HepG2 (cell line): ENCODE measurements at regions not wholly inside any gene's neighbourhood (a gene's known extent, or its start where the extent isn't known, plus 50 kb on each side); places are given as distances from the start of the nearest gene placed in this dataset.

Experiments used
- ATAC-seq: fragments of 200-7000 bp; cut with Tn5 transposase; 3 replicates; pipeline ENCODE4 v1.9.1; 2020; ENCODE audit warnings: mild to moderate bottlenecking, moderate library complexity
- BruUV-seq: library from RNA; stranded (reverse); fragments of 400-500 nt; replicated peaks from 2 replicates; lab custom pipeline; 2021; lab: Mats Ljungman, UMichigan
- CTCF ChIA-PET: fragments of 300-600 bp; formaldehyde crosslinking; extraction: SDS; loops from one replicate; lab custom pipeline; 2021; ENCODE audit warnings: low total read pairs, inconsistent platforms, low intra/inter-chr PET ratio; lab: Yijun Ruan, JAX
- POLR2A ChIA-PET: fragments of 350-600 bp; sonication (Branson Sonifier 250); formaldehyde crosslinking; loops from one replicate; lab custom pipeline; 2020; ENCODE audit warnings: antibody characterized with exemption, inconsistent platforms; lab: Yijun Ruan, JAX
- DNase-seq: peaks from one replicate; pipeline ENCODE4 v3.0.0-alpha.2; 2015; ENCODE audit warnings: low spot score
- FAIRE-seq: peaks from 3 replicates; lab custom pipeline; 2011; peaks lifted over from hg19 to GRCh38; lab: Jason Lieb, UNC
- H2AFZ ChIP-seq: one replicate; pipeline ENCODE4 v1.6.1; 2011; ENCODE audit warnings: low read length, inconsistent platforms
- H3K27ac ChIP-seq: fragments of 300-600 bp; 3 replicates; pipeline ENCODE4 v1.8.0; 2011; ENCODE audit warnings: mixed run types, mild to moderate bottlenecking, mixed read lengths, low read length, inconsistent platforms; ENCODE audit not compliant: insufficient read depth; ENCODE audit errors: extremely low read length
- H3K27me3 ChIP-seq, 2 experiments: fragments of 200-600 bp in 1 of 2; 2 replicates in 1 of 2; 3 replicates in 1 of 2; pipeline versions ENCODE4 v1.6.0 to v1.8.0; 2011; ENCODE audit warnings: low read length in 2 of 2, mild to moderate bottlenecking in 2 of 2, moderate library complexity in 2 of 2, inconsistent platforms in 1 of 2; ENCODE audit not compliant: insufficient read depth in 2 of 2, control insufficient read depth in 1 of 2
- H3K36me3 ChIP-seq, 2 experiments: fragments of 200-600 bp in 1 of 2; replicated peaks in 1 of 2; 2 replicates in 1 of 2; 3 replicates in 1 of 2; pipeline versions ENCODE4 v1.5.1 to v1.8.0; 2011; ENCODE audit warnings: low read length in 2 of 2, inconsistent platforms in 1 of 2; ENCODE audit not compliant: insufficient read depth in 2 of 2, control insufficient read depth in 1 of 2
- H3K4me1 ChIP-seq: 2 replicates; pipeline ENCODE4 v1.5.1; 2012; ENCODE audit warnings: low read length, inconsistent platforms; ENCODE audit not compliant: insufficient read depth
- H3K4me2 ChIP-seq: 2 replicates; pipeline ENCODE4 v1.6.0; 2011; ENCODE audit warnings: low read depth, low read length, inconsistent platforms
- H3K4me3 ChIP-seq, 3 experiments: fragments of 200-600 bp in 1 of 3; sonication (generic), shearing (Covaris generic) in 1 of 3; replicated peaks in 1 of 3; 2 replicates each; pipeline ENCODE4 v1.5.1; 2011 to 2016; ENCODE audit warnings: low read length in 3 of 3, inconsistent platforms in 2 of 3, low read depth in 2 of 3, mild to moderate bottlenecking in 2 of 3, control low read depth in 1 of 3, mixed read lengths in 1 of 3; ENCODE audit not compliant: insufficient read depth in 1 of 3
- H3K79me2 ChIP-seq: one replicate; pipeline ENCODE4 v1.6.1; 2011; ENCODE audit warnings: low read length, inconsistent platforms; ENCODE audit not compliant: insufficient read depth
- H3K9ac ChIP-seq: 2 replicates; pipeline ENCODE4 v1.6.0; 2011; ENCODE audit warnings: mild to moderate bottlenecking, low read depth, low read length, inconsistent platforms; ENCODE audit not compliant: insufficient read depth
- H3K9me3 ChIP-seq: 2 replicates; pipeline ENCODE4 v1.5.1; 2012; ENCODE audit warnings: mild to moderate bottlenecking, low read length
- H4K20me1 ChIP-seq: 2 replicates; pipeline ENCODE4 v1.6.0; 2011; ENCODE audit warnings: inconsistent platforms, mild to moderate bottlenecking, low read length, moderate library complexity; ENCODE audit not compliant: insufficient read depth
- CBFB ChIP-seq: sonication (generic); formaldehyde crosslinking; IDR thresholded peaks from 2 replicates; pipeline ENCODE4 v1.4.0; 2020; ENCODE audit warnings: missing genetic modification reagents
- HIVEP1 ChIP-seq: sonication (generic); formaldehyde crosslinking; IDR thresholded peaks from 2 replicates; pipeline ENCODE4 v1.4.0; 2020; ENCODE audit warnings: mild to moderate bottlenecking, missing genetic modification reagents
- KDM5B ChIP-seq: sonication (generic); formaldehyde crosslinking; IDR thresholded peaks from 2 replicates; pipeline ENCODE4 v1.4.0; 2020; ENCODE audit warnings: missing genetic modification reagents, mild to moderate bottlenecking, borderline replicate concordance
- KLF12 ChIP-seq: sonication (generic); formaldehyde crosslinking; IDR thresholded peaks from 2 replicates; pipeline ENCODE4 v1.4.0; 2020; ENCODE audit warnings: missing genetic modification reagents, borderline replicate concordance
- NRL ChIP-seq: sonication (generic); formaldehyde crosslinking; IDR thresholded peaks from 2 replicates; pipeline ENCODE4 v1.5.0; 2020; ENCODE audit warnings: missing genetic modification reagents, mild to moderate bottlenecking, moderate library complexity, borderline replicate concordance
- SIN3A ChIP-seq: IDR thresholded peaks from 2 replicates; pipeline ENCODE4 v1.6.1; 2011; ENCODE audit warnings: low read depth, mild to moderate bottlenecking, control low read depth, low read length, borderline replicate concordance
- SIX4 ChIP-seq: sonication (generic); formaldehyde crosslinking; IDR thresholded peaks from 2 replicates; pipeline ENCODE4 v1.4.0; 2020; ENCODE audit warnings: missing genetic modification reagents
- ZFYVE20 ChIP-seq: sonication (generic); formaldehyde crosslinking; IDR thresholded peaks from 2 replicates; pipeline ENCODE4 v1.8.0; 2023; ENCODE audit warnings: low read depth, mild to moderate bottlenecking, moderate library complexity, missing genetic modification reagents, borderline replicate concordance
- ZNF10 ChIP-seq: sonication (generic); formaldehyde crosslinking; IDR thresholded peaks from 2 replicates; pipeline ENCODE4 v1.4.0; 2020; ENCODE audit warnings: mild to moderate bottlenecking, low read depth, missing genetic modification reagents, borderline replicate concordance
- ZNF33B ChIP-seq: sonication (generic); formaldehyde crosslinking; IDR thresholded peaks from 2 replicates; pipeline ENCODE4 v1.5.1; 2020; ENCODE audit warnings: mild to moderate bottlenecking, missing genetic modification reagents
- ZNF557 ChIP-seq: sonication (generic); formaldehyde crosslinking; IDR thresholded peaks from 2 replicates; pipeline ENCODE4 v1.4.0; 2020; ENCODE audit warnings: missing genetic modification reagents
- ZNF7 ChIP-seq: IDR thresholded peaks from 2 replicates; pipeline ENCODE4 v1.6.1; 2016; ENCODE audit warnings: missing biosample characterization, missing genetic modification reagents
- ZNF720 ChIP-seq: sonication (generic); formaldehyde crosslinking; IDR thresholded peaks from 2 replicates; pipeline ENCODE4 v1.4.0; 2020; ENCODE audit warnings: missing genetic modification reagents
- WGBS: methylation state at CpG from one replicate; pipeline ENCODE4 v1.1.6; 2017; ENCODE audit warnings: low lambda C conversion rate; 5-methylcytosine and 5-hydroxymethylcytosine counted together
- in situ Hi-C: cut with HindIII; loops from 2 replicates; pipeline ENCODE4 v1.10.0; 2017; ENCODE audit warnings: low pct_unique_long_range_greater_than_20kb; ENCODE audit not compliant: extremely low pct_ligation_motif_present
- intact Hi-C: fragments of 100-400 bp; cut with micrococcal nuclease; formaldehyde crosslinking; loops from one replicate; pipeline ENCODE4 v1.10.0; 2022; ENCODE audit not compliant: unreplicated experiment
- TF ChIP-seq, protein P1 (sequence below): sonication (generic); formaldehyde crosslinking; IDR thresholded peaks from 2 replicates; pipeline ENCODE4 v1.5.1; 2020; ENCODE audit warnings: mild to moderate bottlenecking, missing genetic modification reagents, borderline replicate concordance

DNA sequence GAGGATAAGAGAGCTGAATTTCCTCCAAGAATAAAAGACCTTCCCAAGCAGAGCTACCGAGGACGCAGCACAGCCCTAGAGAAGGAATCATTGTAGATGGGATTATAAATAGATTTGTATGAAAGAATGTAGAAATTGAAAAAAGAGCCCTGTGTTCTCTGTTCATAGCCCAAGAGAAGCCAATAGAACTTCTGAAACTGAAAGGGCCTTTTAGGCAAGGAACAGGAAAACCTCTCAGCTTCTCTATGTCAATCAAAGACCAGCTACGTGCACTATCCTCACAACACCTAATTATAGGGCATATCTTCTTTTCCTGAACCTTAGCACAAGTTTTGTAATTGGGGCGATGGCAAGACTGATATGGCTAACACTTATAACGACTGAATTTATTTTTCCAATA is 192.4 kb upstream of the RNPC3 start:
- H3K4me1 ChIP-seq = no peaks in the 10 kb centered on the region
- no peaks in the 10 kb centered on the region; a peak in 1 of 5 replicates for H3K27me3 ChIP-seq
- BruUV-seq = no TSS peak
- CTCF ChIA-PET = no interaction called here
- ATAC-seq (no peak), DNase-seq (no peak), FAIRE-seq (no peak)
- intact Hi-C loops (no loop called here), in situ Hi-C loops (no loop called here)
- no peaks in the 10 kb centered on the region for H3K36me3 ChIP-seq
- no peak overlapping the region for H3K9ac ChIP-seq
- no peak overlapping the region for H3K4me2 ChIP-seq
- no peak overlapping the region for H3K27ac ChIP-seq
- 7% methylated on average over 5 of the region's 5 CpGs for WGBS
- H2AFZ ChIP-seq = no peak overlapping the region
- POLR2A ChIA-PET = no interaction called here
- TF ChIP-seq SIN3A = no peak
- no peak for TF ChIP-seq SIX4 (CRISPR knock-in tag)
- TF ChIP-seq ZNF7 = no peak
- TF ChIP-seq HIVEP1 (CRISPR knock-in tag) = no peak
- no peak for TF ChIP-seq KDM5B
- no peak for TF ChIP-seq ZNF33B (CRISPR knock-in tag)
- no peak for TF ChIP-seq ZFYVE20 (CRISPR knock-in tag)
- no peak for TF ChIP-seq ZNF10 (CRISPR knock-in tag)
- no peak for TF ChIP-seq NRL (CRISPR knock-in tag)
- TF ChIP-seq CBFB (CRISPR knock-in tag) = no peak
- no peaks in the 10 kb centered on the region for H4K20me1 ChIP-seq
- H3K79me2 ChIP-seq = no peaks in the 10 kb centered on the region
- H3K9me3 ChIP-seq = 0 out of 2 replicates have a peak, but pooled peaks cover 6% of the 10 kb centered on the region
- H3K4me3 ChIP-seq = no peak overlapping the region

DNA sequence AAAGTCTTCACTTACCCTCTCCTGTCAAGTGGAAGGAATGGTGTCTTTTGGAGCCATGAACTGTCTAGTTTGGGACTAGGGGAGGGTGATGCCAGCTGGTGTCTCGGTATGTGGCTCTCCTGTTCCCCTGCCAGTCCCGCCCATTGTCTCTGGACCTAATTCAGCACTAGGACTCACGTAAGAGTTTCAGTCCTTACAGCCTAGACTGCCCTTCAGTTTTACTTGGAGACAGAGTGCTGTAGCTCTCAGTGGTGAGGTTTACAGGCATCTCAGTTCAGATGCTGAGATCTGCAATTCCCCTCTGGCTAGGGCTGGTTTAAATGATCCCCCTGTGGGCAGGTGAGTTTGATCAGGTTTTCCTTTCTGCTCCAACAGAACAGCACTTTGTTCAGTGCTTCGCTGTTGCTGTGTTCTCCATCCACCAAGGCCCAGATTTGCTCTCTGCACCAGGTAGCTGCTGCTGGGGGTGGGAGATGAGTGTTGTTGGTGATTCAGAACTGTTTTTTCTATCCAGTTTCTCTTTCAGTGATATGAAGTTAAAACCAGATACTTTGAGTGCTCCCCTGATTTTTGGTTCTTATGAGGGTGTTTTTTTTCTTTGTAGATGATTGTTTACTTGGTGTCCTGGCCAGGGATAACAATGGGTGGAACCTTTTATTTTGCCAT is 198.3 kb upstream of the RNPC3 start:
- no peak overlapping the region for H3K4me2 ChIP-seq
- ATAC-seq (no peak), DNase-seq (no peak), FAIRE-seq (no peak)
- WGBS = 0% methylated on average over 1 of the region's 4 CpGs
- H3K79me2 ChIP-seq = no peaks in the 10 kb centered on the region
- H3K27ac ChIP-seq = no peak overlapping the region
- ChIA-PET CTCF (no interaction called here), POLR2A (no interaction called here)
- no peak overlapping the region for H2AFZ ChIP-seq
- no peak overlapping the region for H3K9ac ChIP-seq
- peaks cover 31% of the 10 kb centered on the region for H3K9me3 ChIP-seq
- no peak for TF ChIP-seq ZNF557 (CRISPR knock-in tag)
- TF ChIP-seq ZNF720 (CRISPR knock-in tag) = no peak
- TF ChIP-seq KLF12 = no peak
- TF ChIP-seq, protein P1, sequence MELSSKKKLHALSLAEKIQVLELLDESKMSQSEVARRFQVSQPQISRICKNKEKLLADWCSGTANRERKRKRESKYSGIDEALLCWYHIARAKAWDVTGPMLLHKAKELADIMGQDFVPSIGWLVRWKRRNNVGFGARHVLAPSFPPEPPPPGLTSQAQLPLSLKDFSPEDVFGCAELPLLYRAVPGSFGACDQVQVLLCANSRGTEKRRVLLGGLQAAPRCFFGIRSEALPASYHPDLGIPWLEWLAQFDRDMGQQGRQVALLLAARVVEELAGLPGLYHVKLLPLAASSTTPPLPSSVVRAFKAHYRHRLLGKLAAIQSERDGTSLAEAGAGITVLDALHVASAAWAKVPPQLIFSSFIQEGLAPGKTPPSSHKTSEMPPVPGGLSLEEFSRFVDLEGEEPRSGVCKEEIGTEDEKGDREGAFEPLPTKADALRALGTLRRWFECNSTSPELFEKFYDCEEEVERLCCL = no peak
- TF ChIP-seq, all 625 proteins: peak for 0
- intact Hi-C loops (no loop called here), in situ Hi-C loops (no loop called here)
- H3K36me3 ChIP-seq = no peaks in the 10 kb centered on the region
- no peaks in the 10 kb centered on the region for H4K20me1 ChIP-seq
- H3K4me1 ChIP-seq = no peaks in the 10 kb centered on the region
- BruUV-seq = no TSS peak
- H3K27me3 ChIP-seq = no peaks in the 10 kb centered on the region
- no peak overlapping the region for H3K4me3 ChIP-seq
